ENCODE measurements at regions not wholly inside any gene's neighbourhood (a gene's known extent, or its start where the extent isn't known, plus 50 kb on each side); places are given as distances from the start of the nearest gene placed in this dataset.
A peak's percentile ranks its signal among the peaks of the same experiment; 100 is the strongest.

- H3K4me3 ChIP-seq (ENCODE audit: low read depth, low read length): no peak overlapping the region
- TF ChIP-seq, protein P1, sequence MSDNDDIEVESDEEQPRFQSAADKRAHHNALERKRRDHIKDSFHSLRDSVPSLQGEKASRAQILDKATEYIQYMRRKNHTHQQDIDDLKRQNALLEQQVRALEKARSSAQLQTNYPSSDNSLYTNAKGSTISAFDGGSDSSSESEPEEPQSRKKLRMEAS (IDR thresholded peaks at IDR 0.05; ENCODE audit: low read depth, low read length): no peak
- TF ChIP-seq MYC (IDR thresholded peaks at IDR 0.05; ENCODE audit: low read depth, low read length): no peak
- TF ChIP-seq, protein P2, sequence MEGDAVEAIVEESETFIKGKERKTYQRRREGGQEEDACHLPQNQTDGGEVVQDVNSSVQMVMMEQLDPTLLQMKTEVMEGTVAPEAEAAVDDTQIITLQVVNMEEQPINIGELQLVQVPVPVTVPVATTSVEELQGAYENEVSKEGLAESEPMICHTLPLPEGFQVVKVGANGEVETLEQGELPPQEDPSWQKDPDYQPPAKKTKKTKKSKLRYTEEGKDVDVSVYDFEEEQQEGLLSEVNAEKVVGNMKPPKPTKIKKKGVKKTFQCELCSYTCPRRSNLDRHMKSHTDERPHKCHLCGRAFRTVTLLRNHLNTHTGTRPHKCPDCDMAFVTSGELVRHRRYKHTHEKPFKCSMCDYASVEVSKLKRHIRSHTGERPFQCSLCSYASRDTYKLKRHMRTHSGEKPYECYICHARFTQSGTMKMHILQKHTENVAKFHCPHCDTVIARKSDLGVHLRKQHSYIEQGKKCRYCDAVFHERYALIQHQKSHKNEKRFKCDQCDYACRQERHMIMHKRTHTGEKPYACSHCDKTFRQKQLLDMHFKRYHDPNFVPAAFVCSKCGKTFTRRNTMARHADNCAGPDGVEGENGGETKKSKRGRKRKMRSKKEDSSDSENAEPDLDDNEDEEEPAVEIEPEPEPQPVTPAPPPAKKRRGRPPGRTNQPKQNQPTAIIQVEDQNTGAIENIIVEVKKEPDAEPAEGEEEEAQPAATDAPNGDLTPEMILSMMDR (IDR thresholded peaks at IDR 0.05; ENCODE audit: low read depth, low read length): no peak
- DNase-seq (ENCODE audit: low read depth): no peak
These were observed 234.9 kb downstream of the TFCP2L1 start for GRCh38 chr2:121049950-121050585.

DNA sequence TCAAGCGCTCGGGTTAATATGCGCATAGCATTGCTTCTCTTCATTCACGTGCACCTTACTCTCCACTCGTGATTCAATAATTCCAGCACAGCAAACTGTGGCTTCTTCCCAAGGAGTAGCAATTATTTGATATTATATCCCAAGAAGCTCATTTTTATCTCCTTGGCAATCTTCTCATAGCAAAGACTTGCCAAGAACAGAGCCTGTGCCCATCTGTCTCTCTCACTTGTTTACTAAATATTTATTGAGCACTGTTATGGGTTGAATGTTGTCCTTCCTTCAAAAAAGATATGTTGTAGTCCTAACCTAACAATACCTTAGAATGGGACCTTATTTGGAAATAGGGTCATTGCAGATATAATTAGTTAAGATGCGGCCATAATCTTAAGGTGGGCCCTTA lies 233.7 kb downstream of the TFCP2L1 start:
- DNase-seq (ENCODE audit: low read depth): no peak
- TF ChIP-seq POLR2A (IDR thresholded peaks at IDR 0.05; ENCODE audit: extremely low read depth, insufficient read length): no peak
- TF ChIP-seq MYC (IDR thresholded peaks at IDR 0.05; ENCODE audit: low read depth, low read length): no peak
- TF ChIP-seq, protein P1 (IDR thresholded peaks at IDR 0.05; ENCODE audit: low read depth, low read length): no peak
- TF ChIP-seq, protein P2 (IDR thresholded peaks at IDR 0.05; ENCODE audit: low read depth, low read length): no peak
- no peak overlapping the region for H3K4me3 ChIP-seq (ENCODE audit: low read depth, low read length)

DNA sequence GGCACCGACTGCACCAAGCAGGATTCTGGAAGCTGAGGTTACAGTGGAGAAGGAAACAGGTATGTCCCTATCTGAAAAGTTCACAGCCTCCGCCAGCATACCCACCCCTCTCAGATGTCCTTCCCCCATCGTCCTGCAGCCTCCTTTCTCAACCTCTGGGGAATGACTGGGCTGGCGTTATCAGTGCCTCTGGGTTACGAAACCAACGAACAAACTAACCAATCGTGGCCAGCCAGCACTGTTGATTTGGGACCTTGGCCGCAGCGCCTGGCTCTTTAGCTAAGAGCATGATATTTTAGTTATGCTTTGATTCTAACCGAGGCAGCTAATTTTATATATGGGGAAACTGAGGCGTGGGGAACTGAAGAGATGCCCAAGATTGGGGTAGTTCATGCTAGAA lies 233.0 kb downstream of the TFCP2L1 start:
- peak; percentile 56 for DNase-seq (ENCODE audit: low read depth)
- no peak overlapping the region for H3K4me3 ChIP-seq (ENCODE audit: low read depth, low read length)
- TF ChIP-seq, protein P2 (IDR thresholded peaks at IDR 0.05; ENCODE audit: low read depth, low read length): no peak
- TF ChIP-seq POLR2A (IDR thresholded peaks at IDR 0.05; ENCODE audit: extremely low read depth, insufficient read length) (no peak), MYC (IDR thresholded peaks at IDR 0.05; ENCODE audit: low read depth, low read length) (no peak)
- TF ChIP-seq, protein P1 (IDR thresholded peaks at IDR 0.05; ENCODE audit: low read depth, low read length): no peak

DNA sequence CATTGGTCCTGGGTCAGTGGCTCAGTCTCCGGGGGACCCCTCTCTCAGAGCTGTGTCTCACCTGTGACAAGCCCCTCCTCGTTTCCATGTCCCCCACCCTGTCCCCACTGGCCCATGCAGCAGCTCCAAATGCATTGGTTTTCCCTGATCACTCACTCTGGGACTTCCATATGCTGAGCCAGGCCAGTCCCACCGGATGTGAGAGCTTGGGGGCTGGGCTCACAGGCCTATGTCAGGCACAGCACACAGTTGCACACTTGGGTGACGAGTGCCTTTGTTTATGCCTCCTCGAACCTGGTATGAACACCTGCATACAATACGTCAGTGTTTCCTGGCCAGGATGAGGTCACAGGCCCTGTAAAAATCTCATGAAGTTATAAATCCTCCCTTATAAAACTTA lies 232.5 kb downstream of the TFCP2L1 start:
- DNase-seq (ENCODE audit: low read depth): no peak
- no peak overlapping the region for H3K4me3 ChIP-seq (ENCODE audit: low read depth, low read length)
- no peak for TF ChIP-seq POLR2A (IDR thresholded peaks at IDR 0.05; ENCODE audit: extremely low read depth, insufficient read length)
- TF ChIP-seq, protein P2 (IDR thresholded peaks at IDR 0.05; ENCODE audit: low read depth, low read length): no peak
- TF ChIP-seq, protein P1 (IDR thresholded peaks at IDR 0.05; ENCODE audit: low read depth, low read length): no peak
- no peak for TF ChIP-seq MYC (IDR thresholded peaks at IDR 0.05; ENCODE audit: low read depth, low read length)

GRCh38 chr2:121055088-121055487 lies 229.9 kb downstream of the TFCP2L1 start:
- TF ChIP-seq POLR2A (IDR thresholded peaks at IDR 0.05; ENCODE audit: extremely low read depth, insufficient read length): no peak
- no peak overlapping the region for H3K4me3 ChIP-seq (ENCODE audit: low read depth, low read length)
- DNase-seq (ENCODE audit: low read depth): no peak

- no peak for TF ChIP-seq POLR2A (IDR thresholded peaks at IDR 0.05; ENCODE audit: extremely low read depth, insufficient read length)
- TF ChIP-seq MYC (IDR thresholded peaks at IDR 0.05; ENCODE audit: low read depth, low read length): no peak
- TF ChIP-seq, protein P1 (IDR thresholded peaks at IDR 0.05; ENCODE audit: low read depth, low read length): no peak
- TF ChIP-seq, protein P2 (IDR thresholded peaks at IDR 0.05; ENCODE audit: low read depth, low read length): no peak
- DNase-seq (ENCODE audit: low read depth): no peak
These were observed 229.5 kb downstream of the TFCP2L1 start for GRCh38 chr2:121055501-121055900.

More at GRCh38 chr2:121055501-121055900, 229.5 kb downstream of the TFCP2L1 start:
- H3K4me3 ChIP-seq (ENCODE audit: low read depth, low read length): no peak overlapping the region

All from NB4 (cell line).